ENCODE measurements at regions not wholly inside any gene's neighbourhood (a gene's known extent, or its start where the extent isn't known, plus 50 kb on each side); places are given as distances from the start of the nearest gene placed in this dataset.

DNA sequence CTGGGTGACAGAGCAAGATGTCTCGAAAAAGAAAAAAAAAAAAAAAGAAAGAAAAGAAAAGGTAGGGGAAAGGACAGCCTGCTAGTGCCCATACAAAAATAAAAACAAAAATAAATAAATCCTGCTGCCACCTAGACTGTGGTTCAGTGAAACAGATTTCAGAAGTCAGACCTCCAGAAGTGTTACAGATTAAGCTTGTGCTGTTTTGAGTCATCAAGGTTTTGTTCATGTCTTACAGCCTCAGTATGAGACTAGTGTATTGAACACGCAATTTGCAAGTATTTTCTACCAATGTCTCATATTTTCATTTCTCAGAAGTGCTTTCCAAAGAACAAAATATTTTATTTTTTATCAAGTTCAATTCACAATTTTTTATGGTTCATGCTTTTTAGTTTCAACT, 720.4 kb upstream of the GYPC start:
- TF ChIP-seq, protein P1, sequence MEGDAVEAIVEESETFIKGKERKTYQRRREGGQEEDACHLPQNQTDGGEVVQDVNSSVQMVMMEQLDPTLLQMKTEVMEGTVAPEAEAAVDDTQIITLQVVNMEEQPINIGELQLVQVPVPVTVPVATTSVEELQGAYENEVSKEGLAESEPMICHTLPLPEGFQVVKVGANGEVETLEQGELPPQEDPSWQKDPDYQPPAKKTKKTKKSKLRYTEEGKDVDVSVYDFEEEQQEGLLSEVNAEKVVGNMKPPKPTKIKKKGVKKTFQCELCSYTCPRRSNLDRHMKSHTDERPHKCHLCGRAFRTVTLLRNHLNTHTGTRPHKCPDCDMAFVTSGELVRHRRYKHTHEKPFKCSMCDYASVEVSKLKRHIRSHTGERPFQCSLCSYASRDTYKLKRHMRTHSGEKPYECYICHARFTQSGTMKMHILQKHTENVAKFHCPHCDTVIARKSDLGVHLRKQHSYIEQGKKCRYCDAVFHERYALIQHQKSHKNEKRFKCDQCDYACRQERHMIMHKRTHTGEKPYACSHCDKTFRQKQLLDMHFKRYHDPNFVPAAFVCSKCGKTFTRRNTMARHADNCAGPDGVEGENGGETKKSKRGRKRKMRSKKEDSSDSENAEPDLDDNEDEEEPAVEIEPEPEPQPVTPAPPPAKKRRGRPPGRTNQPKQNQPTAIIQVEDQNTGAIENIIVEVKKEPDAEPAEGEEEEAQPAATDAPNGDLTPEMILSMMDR (IDR thresholded peaks at IDR 0.05), result no peak
- TF ChIP-seq POLR2A (IDR thresholded peaks at IDR 0.05), result no peak
